H9 (cell line): ENCODE measurements at regions not wholly inside any gene's neighbourhood (a gene's known extent, or its start where the extent isn't known, plus 50 kb on each side); places are given as distances from the start of the nearest gene placed in this dataset.

Experiments used
- DNase-seq: peaks from one replicate; pipeline ENCODE4 v3.0.0-alpha.2; 2017
- H2AFZ ChIP-seq: one replicate; pipeline ENCODE4 v1.6.1; 2013; ENCODE audit warnings: mild to moderate bottlenecking, low read length, control low read depth, moderate library complexity
- H2AK5ac ChIP-seq: 2 replicates; pipeline ENCODE4 v1.6.1; 2013; ENCODE audit warnings: low read length, control low read depth, mixed read lengths; ENCODE audit not compliant: insufficient read length
- H2BK120ac ChIP-seq: one replicate; pipeline ENCODE4 v1.6.1; 2013; ENCODE audit warnings: low read depth, mild to moderate bottlenecking, low read length, control low read depth, inconsistent platforms; ENCODE audit not compliant: poor library complexity, severe bottlenecking
- H2BK12ac ChIP-seq: 2 replicates; pipeline ENCODE4 v1.6.1; 2013; ENCODE audit warnings: low read length, control low read depth, mixed read lengths, low read depth; ENCODE audit not compliant: insufficient read length
- H2BK15ac ChIP-seq: 2 replicates; pipeline ENCODE4 v1.6.1; 2013; ENCODE audit warnings: low read depth, low read length, control low read depth
- H2BK20ac ChIP-seq: one replicate; pipeline ENCODE4 v1.6.1; 2013; ENCODE audit warnings: low read depth, mild to moderate bottlenecking, low read length, control low read depth, inconsistent platforms; ENCODE audit not compliant: poor library complexity, severe bottlenecking
- H2BK5ac ChIP-seq: 2 replicates; pipeline ENCODE4 v1.6.1; 2013; ENCODE audit warnings: low read length, control low read depth, mixed read lengths; ENCODE audit not compliant: insufficient read length
- H3K14ac ChIP-seq: 2 replicates; pipeline ENCODE4 v1.6.1; 2013; ENCODE audit warnings: low read length, control low read depth; ENCODE audit not compliant: insufficient read depth
- H3K18ac ChIP-seq: 2 replicates; pipeline ENCODE4 v1.6.1; 2013; ENCODE audit warnings: low read depth, mild to moderate bottlenecking, mixed read lengths, low read length, control low read depth; ENCODE audit not compliant: insufficient read length
- H3K23ac ChIP-seq: 2 replicates; pipeline ENCODE4 v1.6.1; 2013; ENCODE audit warnings: low read length, control low read depth, mixed read lengths, low read depth; ENCODE audit not compliant: insufficient read length
- H3K23me2 ChIP-seq: 2 replicates; pipeline ENCODE4 v1.6.1; 2013; ENCODE audit warnings: low read depth, mild to moderate bottlenecking, mixed read lengths, low read length, control low read depth; ENCODE audit not compliant: insufficient read length, poor library complexity, severe bottlenecking
- H3K27ac ChIP-seq: 2 replicates; pipeline ENCODE4 v1.5.1; 2013; ENCODE audit warnings: low read length, control low read depth, mixed read lengths, low read depth; ENCODE audit not compliant: insufficient read length
- H3K27me3 ChIP-seq: 2 replicates; pipeline ENCODE4 v1.6.1; 2013; ENCODE audit warnings: low read length, control low read depth, inconsistent platforms; ENCODE audit not compliant: insufficient read depth
- H3K4ac ChIP-seq: 2 replicates; pipeline ENCODE4 v1.6.1; 2013; ENCODE audit warnings: low read depth, mild to moderate bottlenecking, control low read depth, inconsistent platforms, low read length, moderate library complexity
- H3K4me1 ChIP-seq: 2 replicates; pipeline ENCODE4 v1.6.1; 2013; ENCODE audit warnings: low read length, control low read depth, inconsistent platforms; ENCODE audit not compliant: insufficient read depth
- H3K4me2 ChIP-seq: 2 replicates; pipeline ENCODE4 v1.6.1; 2013; ENCODE audit warnings: low read length, control low read depth, mixed read lengths; ENCODE audit not compliant: insufficient read length, insufficient read depth
- H3K56ac ChIP-seq: 2 replicates; pipeline ENCODE4 v1.6.1; 2013; ENCODE audit warnings: low read depth, mild to moderate bottlenecking, mixed read lengths, low read length, control low read depth; ENCODE audit not compliant: insufficient read length
- H3K79me1 ChIP-seq: 2 replicates; pipeline ENCODE4 v1.6.1; 2013; ENCODE audit warnings: low read depth, mild to moderate bottlenecking, moderate library complexity, low read length, control low read depth, inconsistent platforms; ENCODE audit not compliant: insufficient read depth, poor library complexity, severe bottlenecking
- H3K79me2 ChIP-seq: 2 replicates; pipeline ENCODE4 v1.6.1; 2013; ENCODE audit warnings: low read length, control low read depth, inconsistent platforms; ENCODE audit not compliant: insufficient read depth
- H3K9ac ChIP-seq: 2 replicates; pipeline ENCODE4 v1.6.1; 2013; ENCODE audit warnings: low read length, control low read depth, mixed read lengths; ENCODE audit not compliant: insufficient read length; ENCODE audit errors: extremely low read depth
- H3K9me3 ChIP-seq: one replicate; pipeline ENCODE4 v1.6.1; 2013; ENCODE audit warnings: low read depth, low read length, inconsistent platforms; ENCODE audit not compliant: control insufficient read depth
- H3T11ph ChIP-seq: one replicate; pipeline ENCODE4 v1.6.1; 2013; ENCODE audit warnings: mild to moderate bottlenecking, low read length, control low read depth, inconsistent platforms
- H4K20me1 ChIP-seq: one replicate; pipeline ENCODE4 v1.6.1; 2013; ENCODE audit not compliant: control insufficient read depth, insufficient read length, insufficient read depth
- H4K5ac ChIP-seq: 2 replicates; pipeline ENCODE4 v1.6.1; 2013; ENCODE audit warnings: low read depth, mild to moderate bottlenecking, mixed read lengths, low read length, control low read depth; ENCODE audit not compliant: insufficient read length
- H4K8ac ChIP-seq: replicated peaks from 2 replicates; pipeline ENCODE4 v1.6.1; 2013; ENCODE audit warnings: low read length, control low read depth, mixed read lengths, low read depth; ENCODE audit not compliant: insufficient read length
- H4K91ac ChIP-seq: 2 replicates; pipeline ENCODE4 v1.6.1; 2013; ENCODE audit warnings: low read depth, mild to moderate bottlenecking, moderate library complexity, mixed read lengths, low read length, control low read depth; ENCODE audit not compliant: insufficient read length
- H3K27ac Mint-ChIP-seq, 3 experiments: 2 replicates in 2 of 3; 3 replicates in 1 of 3; pipeline ENCODE4 v1.8.0; 2020 to 2021; ENCODE audit warnings: mixed read lengths in 3 of 3, mild to moderate bottlenecking in 1 of 3, moderate library complexity in 1 of 3
- H3K27me3 Mint-ChIP-seq: 2 replicates; pipeline ENCODE4 v1.8.0; 2021; ENCODE audit warnings: low read depth, mild to moderate bottlenecking, moderate library complexity, mixed read lengths
- H3K36me3 Mint-ChIP-seq, 3 experiments: 2 replicates in 2 of 3; 3 replicates in 1 of 3; pipeline ENCODE4 v1.8.0; 2020 to 2021; ENCODE audit warnings: low read depth in 3 of 3, mixed read lengths in 3 of 3; ENCODE audit not compliant: insufficient read depth in 1 of 3
- H3K4me1 Mint-ChIP-seq, 2 experiments: 2 replicates each; pipeline ENCODE4 v1.8.0; 2020; ENCODE audit warnings: mixed read lengths in 2 of 2
- H3K4me3 Mint-ChIP-seq, 2 experiments: 2 replicates in 1 of 2; 3 replicates in 1 of 2; pipeline ENCODE4 v1.8.0; 2020 to 2021; ENCODE audit warnings: mild to moderate bottlenecking in 2 of 2, mixed read lengths in 2 of 2, moderate library complexity in 1 of 2
- H3K9me3 Mint-ChIP-seq, 2 experiments: 2 replicates in 1 of 2; 3 replicates in 1 of 2; pipeline ENCODE4 v1.8.0; 2020; ENCODE audit warnings: mild to moderate bottlenecking in 2 of 2, mixed read lengths in 2 of 2, moderate library complexity in 1 of 2
- CTCF ChIP-seq: fragments of 200-600 bp; sonication (generic); conservative IDR thresholded peaks from 3 replicates; pipeline ENCODE4 v1.8.0; 2021; ENCODE audit warnings: antibody characterized with exemption, mild to moderate bottlenecking
- WGBS: extraction: QIAGEN DNeasy Blood & Tissue Kit; methylation state at CpG from one replicate; pipeline ENCODE4 v1.1.7; 2013; ENCODE audit warnings: missing lambda C conversion rate, low lambda C conversion rate, mixed read lengths; ENCODE audit not compliant: insufficient read length; ENCODE audit errors: extremely low coverage; 5-methylcytosine and 5-hydroxymethylcytosine counted together

- H2BK120ac ChIP-seq, result no peak overlapping the region
- no peak overlapping the region for H3K56ac ChIP-seq
- H3K27ac Mint-ChIP-seq, result 0 out of 7 replicates have a peak overlapping the region, but pooled peaks of 1 of the 3 experiments have one; percentile 49
- no peak for TF ChIP-seq CTCF
- H2AFZ ChIP-seq, result no peak overlapping the region
- no peak overlapping the region for H3K27ac ChIP-seq
- no CpG with 5 or more reads among the region's 1 CpG for WGBS
- no peaks in the 10 kb centered on the region for H3K36me3 Mint-ChIP-seq
- no peak overlapping the region for H4K8ac ChIP-seq
- no peak overlapping the region for H4K91ac ChIP-seq
- no peak overlapping the region for H3K9ac ChIP-seq
- no peak overlapping the region for H3K23ac ChIP-seq
- DNase-seq, result no peak
- H2AK5ac ChIP-seq, result no peak overlapping the region
- H3K4ac ChIP-seq, result no peak overlapping the region
- no peaks in the 10 kb centered on the region for H3K9me3 Mint-ChIP-seq
- no peak overlapping the region for H2BK15ac ChIP-seq
- no peak overlapping the region for H3K4me2 ChIP-seq
- H3K4me3 Mint-ChIP-seq, result no peak overlapping the region
- peaks cover 5% of the 10 kb centered on the region; the same call in 1 of the 2 replicates for H3K4me1 ChIP-seq
- H3K79me2 ChIP-seq, result no peaks in the 10 kb centered on the region
- H2BK5ac ChIP-seq, result no peak overlapping the region
- H4K20me1 ChIP-seq, result no peaks in the 10 kb centered on the region
- no peaks in the 10 kb centered on the region for H3K23me2 ChIP-seq
- no peak overlapping the region for H4K5ac ChIP-seq
- H2BK12ac ChIP-seq, result no peak overlapping the region
- no peak overlapping the region for H3T11ph ChIP-seq
- H3K4me1 Mint-ChIP-seq, result peaks cover 15 to 18% of the 10 kb centered on the region in 2 experiments
- no peak overlapping the region for H3K18ac ChIP-seq
- no peaks in the 10 kb centered on the region; the same call in 1 of the 2 replicates for H3K27me3 Mint-ChIP-seq
- no peaks in the 10 kb centered on the region for H3K9me3 ChIP-seq
- no peak overlapping the region for H2BK20ac ChIP-seq
- H3K79me1 ChIP-seq, result no peaks in the 10 kb centered on the region
- H3K27me3 ChIP-seq, result no peaks in the 10 kb centered on the region
- H3K14ac ChIP-seq, result no peak overlapping the region
These were observed 82.0 kb upstream of the WWC1 start for GRCh38 chr5:168209244-168209995.
